GM23338 (cell line): ENCODE measurements at regions not wholly inside any gene's neighbourhood (a gene's known extent, or its start where the extent isn't known, plus 50 kb on each side); places are given as distances from the start of the nearest gene placed in this dataset.

Source experiments
- ATAC-seq: fragments of 200-7000 bp; cut with Tn5 transposase; 3 replicates; pipeline ENCODE4 v1.9.1; 2020
- DNase-seq: peaks from one replicate; pipeline ENCODE4 v3.0.0-alpha.2; 2015; ENCODE audit warnings: low spot score
- H2AFZ ChIP-seq: fragments of 200-600 bp; sonication (generic); 2 replicates; pipeline ENCODE4 v1.8.0; 2016; ENCODE audit warnings: antibody characterized with exemption, mild to moderate bottlenecking, moderate library complexity
- H3F3A ChIP-seq: fragments of 200-600 bp; sonication (generic); replicated peaks from 2 replicates; pipeline ENCODE4 v1.8.0; 2017; ENCODE audit warnings: antibody characterized with exemption, mixed run types, low read depth
- H3K27ac ChIP-seq: fragments of 200-600 bp; sonication (generic); 2 replicates; pipeline ENCODE4 v1.6.1; 2016; ENCODE audit warnings: low read depth
- H3K27me3 ChIP-seq: fragments of 200-600 bp; sonication (generic); 2 replicates; pipeline ENCODE4 v1.8.0; 2016; ENCODE audit warnings: mild to moderate bottlenecking, mixed run types, moderate library complexity; ENCODE audit not compliant: insufficient read depth
- H3K36me3 ChIP-seq: fragments of 200-600 bp; sonication (generic); 2 replicates; pipeline ENCODE4 v1.8.0; 2016; ENCODE audit warnings: mild to moderate bottlenecking; ENCODE audit not compliant: insufficient read depth
- H3K4me1 ChIP-seq: fragments of 200-600 bp; sonication (generic); 2 replicates; pipeline ENCODE4 v1.8.0; 2016; ENCODE audit warnings: mild to moderate bottlenecking, moderate library complexity; ENCODE audit not compliant: insufficient read depth
- H3K4me2 ChIP-seq: fragments of 200-600 bp; sonication (generic); 2 replicates; pipeline ENCODE4 v1.7.1; 2017; ENCODE audit warnings: mixed run types
- H3K4me3 ChIP-seq: fragments of 200-600 bp; sonication (generic); 2 replicates; pipeline ENCODE4 v1.6.1; 2016; ENCODE audit warnings: mixed run types
- H3K79me2 ChIP-seq: fragments of 200-600 bp; sonication (generic); replicated peaks from 2 replicates; pipeline ENCODE4 v1.8.0; 2017; ENCODE audit warnings: mild to moderate bottlenecking; ENCODE audit not compliant: insufficient read depth
- H3K9me2 ChIP-seq: fragments of 200-600 bp; sonication (generic); 2 replicates; pipeline ENCODE4 v1.8.0; 2017; ENCODE audit not compliant: insufficient read depth
- H4K20me1 ChIP-seq: fragments of 200-600 bp; sonication (generic); replicated peaks from 2 replicates; pipeline ENCODE4 v1.8.0; 2017; ENCODE audit warnings: mild to moderate bottlenecking; ENCODE audit not compliant: insufficient read depth
- H3K27ac Mint-ChIP-seq: 2 replicates; pipeline ENCODE4 v1.8.0; 2020; ENCODE audit warnings: inconsistent platforms, mild to moderate bottlenecking, moderate library complexity, mixed read lengths
- H3K27me3 Mint-ChIP-seq: 3 replicates; pipeline ENCODE4 v1.8.0; 2022; ENCODE audit warnings: low read depth, mild to moderate bottlenecking, moderate library complexity, mixed read lengths, inconsistent platforms; ENCODE audit not compliant: insufficient read depth, poor library complexity
- H3K36me3 Mint-ChIP-seq: 3 replicates; pipeline ENCODE4 v1.8.0; 2021; ENCODE audit warnings: low read depth, mild to moderate bottlenecking, inconsistent platforms, moderate library complexity, mixed read lengths
- H3K4me1 Mint-ChIP-seq: 3 replicates; pipeline ENCODE4 v1.8.0; 2020; ENCODE audit warnings: mild to moderate bottlenecking, inconsistent platforms, mixed read lengths
- H3K4me3 Mint-ChIP-seq: 3 replicates; pipeline ENCODE4 v1.8.0; 2021; ENCODE audit warnings: moderate library complexity, mild to moderate bottlenecking, inconsistent platforms, mixed read lengths
- H3K9me3 Mint-ChIP-seq: 3 replicates; pipeline ENCODE4 v1.8.0; 2020; ENCODE audit warnings: moderate library complexity, mild to moderate bottlenecking, inconsistent platforms, mixed read lengths
- EZH2 ChIP-seq: fragments of 200-600 bp; sonication (generic); IDR thresholded peaks from one replicate; pipeline ENCODE4 v1.8.0; 2017; ENCODE audit warnings: antibody characterized with exemption, mild to moderate bottlenecking, low read depth; ENCODE audit not compliant: unreplicated experiment
- EZH2phosphoT487 ChIP-seq: fragments of 200-600 bp; sonication (generic); IDR thresholded peaks from one replicate; pipeline ENCODE4 v1.8.1; 2018; ENCODE audit warnings: antibody characterized with exemption; ENCODE audit not compliant: unreplicated experiment
- JUNB ChIP-seq: IDR thresholded peaks from one replicate; pipeline ENCODE4 v1.6.1; 2016; ENCODE audit warnings: antibody characterized with exemption; ENCODE audit not compliant: unreplicated experiment
- NANOG ChIP-seq: IDR thresholded peaks from 2 replicates; pipeline ENCODE4 v1.6.1; 2016; ENCODE audit warnings: antibody characterized with exemption, borderline replicate concordance
- POLR2AphosphoS5 ChIP-seq: IDR thresholded peaks from 2 replicates; pipeline ENCODE4 v1.6.1; 2016; ENCODE audit warnings: antibody characterized with exemption, low read depth
- TF ChIP-seq, protein P1 (sequence below): IDR thresholded peaks from 2 replicates; pipeline ENCODE4 v1.6.1; 2016; ENCODE audit warnings: antibody characterized with exemption
- TF ChIP-seq, protein P2 (sequence below), 2 experiments: fragments of 200-600 bp in 1 of 2; sonication (generic) in 1 of 2; conservative IDR thresholded peaks; 2 replicates each; pipeline versions ENCODE4 v1.5.1 to v1.6.1; 2016 to 2017; ENCODE audit warnings: antibody characterized with exemption in 2 of 2, low read depth in 2 of 2, mild to moderate bottlenecking in 2 of 2, moderate library complexity in 1 of 2
- TF ChIP-seq, protein P3 (sequence below): IDR thresholded peaks from one replicate; pipeline ENCODE4 v1.6.1; 2018; ENCODE audit warnings: antibody characterized with exemption; ENCODE audit not compliant: unreplicated experiment

DNA sequence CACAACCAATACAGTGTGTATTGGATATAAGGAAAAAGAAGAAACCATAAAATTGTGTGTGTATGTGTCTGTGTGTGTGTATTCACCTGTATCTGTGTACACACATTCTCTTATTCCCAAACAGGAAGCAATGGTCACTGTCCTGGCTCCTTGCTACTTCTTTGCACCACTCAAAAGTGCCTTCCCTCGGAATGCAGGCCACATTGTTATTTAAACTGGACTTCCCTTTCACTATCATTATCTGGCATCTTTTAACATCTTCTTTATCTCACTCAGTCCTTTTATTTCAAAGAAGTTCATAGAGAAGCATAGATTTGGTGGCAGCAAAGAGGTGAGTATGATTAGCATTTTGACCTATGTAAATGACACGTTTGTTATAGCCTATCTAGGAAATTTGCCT is 803.7 kb downstream of the NCAM2 start:
- Mint-ChIP-seq H3K4me3 (no peak overlapping the region), H3K36me3 (no peaks in the 10 kb centered on the region), H3K27me3 (peaks cover 2% of the 10 kb centered on the region), H3K4me1 (peaks cover 12% of the 10 kb centered on the region), H3K27ac (no peak overlapping the region; the same call in 1 of the 2 replicates), H3K9me3 (no peaks in the 10 kb centered on the region)
- peak; percentile 54 for DNase-seq
- peak; percentile 56; the same call in 1 of the 2 replicates for TF ChIP-seq NANOG
- TF ChIP-seq, protein P1, sequence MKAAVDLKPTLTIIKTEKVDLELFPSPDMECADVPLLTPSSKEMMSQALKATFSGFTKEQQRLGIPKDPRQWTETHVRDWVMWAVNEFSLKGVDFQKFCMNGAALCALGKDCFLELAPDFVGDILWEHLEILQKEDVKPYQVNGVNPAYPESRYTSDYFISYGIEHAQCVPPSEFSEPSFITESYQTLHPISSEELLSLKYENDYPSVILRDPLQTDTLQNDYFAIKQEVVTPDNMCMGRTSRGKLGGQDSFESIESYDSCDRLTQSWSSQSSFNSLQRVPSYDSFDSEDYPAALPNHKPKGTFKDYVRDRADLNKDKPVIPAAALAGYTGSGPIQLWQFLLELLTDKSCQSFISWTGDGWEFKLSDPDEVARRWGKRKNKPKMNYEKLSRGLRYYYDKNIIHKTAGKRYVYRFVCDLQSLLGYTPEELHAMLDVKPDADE: no peak
- TF ChIP-seq EZH2: no peak
- TF ChIP-seq, protein P2, sequence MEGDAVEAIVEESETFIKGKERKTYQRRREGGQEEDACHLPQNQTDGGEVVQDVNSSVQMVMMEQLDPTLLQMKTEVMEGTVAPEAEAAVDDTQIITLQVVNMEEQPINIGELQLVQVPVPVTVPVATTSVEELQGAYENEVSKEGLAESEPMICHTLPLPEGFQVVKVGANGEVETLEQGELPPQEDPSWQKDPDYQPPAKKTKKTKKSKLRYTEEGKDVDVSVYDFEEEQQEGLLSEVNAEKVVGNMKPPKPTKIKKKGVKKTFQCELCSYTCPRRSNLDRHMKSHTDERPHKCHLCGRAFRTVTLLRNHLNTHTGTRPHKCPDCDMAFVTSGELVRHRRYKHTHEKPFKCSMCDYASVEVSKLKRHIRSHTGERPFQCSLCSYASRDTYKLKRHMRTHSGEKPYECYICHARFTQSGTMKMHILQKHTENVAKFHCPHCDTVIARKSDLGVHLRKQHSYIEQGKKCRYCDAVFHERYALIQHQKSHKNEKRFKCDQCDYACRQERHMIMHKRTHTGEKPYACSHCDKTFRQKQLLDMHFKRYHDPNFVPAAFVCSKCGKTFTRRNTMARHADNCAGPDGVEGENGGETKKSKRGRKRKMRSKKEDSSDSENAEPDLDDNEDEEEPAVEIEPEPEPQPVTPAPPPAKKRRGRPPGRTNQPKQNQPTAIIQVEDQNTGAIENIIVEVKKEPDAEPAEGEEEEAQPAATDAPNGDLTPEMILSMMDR (conservative IDR thresholded peaks at IDR 0.05; ENCODE audit: low read depth in 2 of 2): no peak
- ATAC-seq: peak; percentile 61
- H4K20me1 ChIP-seq: no peaks in the 10 kb centered on the region
- no peaks in the 10 kb centered on the region for H3F3A ChIP-seq
- no peaks in the 10 kb centered on the region for H3K79me2 ChIP-seq
- H3K4me3 ChIP-seq: no peak overlapping the region
- no peaks in the 10 kb centered on the region for H3K4me1 ChIP-seq
- no peak overlapping the region for H2AFZ ChIP-seq
- no peak overlapping the region for H3K4me2 ChIP-seq
- no peak overlapping the region for H3K27ac ChIP-seq
- no peaks in the 10 kb centered on the region for H3K36me3 ChIP-seq
- no peaks in the 10 kb centered on the region for H3K27me3 ChIP-seq
- 0 out of 2 replicates have a peak, but pooled peaks cover 11% of the 10 kb centered on the region for H3K9me2 ChIP-seq

DNA sequence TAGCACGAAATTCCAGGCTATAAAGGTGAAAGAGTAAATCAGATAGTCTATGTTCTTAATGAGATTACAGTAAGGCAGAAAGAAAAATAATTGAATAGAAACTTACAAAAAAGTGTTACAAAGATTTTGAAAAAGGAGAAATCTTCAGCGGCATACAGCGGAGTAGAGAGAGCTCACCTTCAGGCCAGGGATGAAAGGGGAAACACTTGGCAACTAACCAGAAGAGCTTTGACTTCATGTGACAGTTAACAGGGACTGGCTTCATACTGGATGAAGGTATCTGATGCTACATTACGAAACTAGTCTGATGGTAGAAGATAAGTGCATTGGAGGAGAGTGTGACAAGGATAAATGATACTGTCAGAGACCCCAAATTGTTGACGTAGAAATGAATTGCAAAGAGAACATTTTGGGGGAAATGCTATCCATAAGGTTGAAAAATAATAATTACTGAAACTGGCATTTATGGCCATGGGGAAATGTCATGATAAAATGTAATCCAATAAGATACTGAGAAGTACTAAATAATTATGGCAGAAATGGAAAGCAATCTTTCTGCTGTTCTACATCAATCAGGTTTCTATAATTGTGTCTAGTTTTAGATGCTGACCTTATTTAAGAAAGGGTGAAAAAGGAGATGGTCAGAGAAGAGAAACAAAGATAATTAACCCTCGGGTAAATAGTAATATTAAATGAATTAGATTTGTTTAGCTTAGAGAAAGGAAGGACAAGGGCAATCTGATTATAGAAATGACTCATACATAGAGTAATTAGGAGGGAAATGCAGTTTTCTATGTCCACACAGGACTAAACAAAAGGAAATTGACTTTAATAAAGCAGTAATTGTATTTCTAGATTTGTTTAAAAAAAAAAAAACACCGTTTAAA is 808.7 kb downstream of the NCAM2 start:
- no peak overlapping the region; the same call in 1 of the 2 replicates for H2AFZ ChIP-seq
- no peak overlapping the region for H3K27ac Mint-ChIP-seq
- no peak for TF ChIP-seq NANOG
- TF ChIP-seq, protein P3, sequence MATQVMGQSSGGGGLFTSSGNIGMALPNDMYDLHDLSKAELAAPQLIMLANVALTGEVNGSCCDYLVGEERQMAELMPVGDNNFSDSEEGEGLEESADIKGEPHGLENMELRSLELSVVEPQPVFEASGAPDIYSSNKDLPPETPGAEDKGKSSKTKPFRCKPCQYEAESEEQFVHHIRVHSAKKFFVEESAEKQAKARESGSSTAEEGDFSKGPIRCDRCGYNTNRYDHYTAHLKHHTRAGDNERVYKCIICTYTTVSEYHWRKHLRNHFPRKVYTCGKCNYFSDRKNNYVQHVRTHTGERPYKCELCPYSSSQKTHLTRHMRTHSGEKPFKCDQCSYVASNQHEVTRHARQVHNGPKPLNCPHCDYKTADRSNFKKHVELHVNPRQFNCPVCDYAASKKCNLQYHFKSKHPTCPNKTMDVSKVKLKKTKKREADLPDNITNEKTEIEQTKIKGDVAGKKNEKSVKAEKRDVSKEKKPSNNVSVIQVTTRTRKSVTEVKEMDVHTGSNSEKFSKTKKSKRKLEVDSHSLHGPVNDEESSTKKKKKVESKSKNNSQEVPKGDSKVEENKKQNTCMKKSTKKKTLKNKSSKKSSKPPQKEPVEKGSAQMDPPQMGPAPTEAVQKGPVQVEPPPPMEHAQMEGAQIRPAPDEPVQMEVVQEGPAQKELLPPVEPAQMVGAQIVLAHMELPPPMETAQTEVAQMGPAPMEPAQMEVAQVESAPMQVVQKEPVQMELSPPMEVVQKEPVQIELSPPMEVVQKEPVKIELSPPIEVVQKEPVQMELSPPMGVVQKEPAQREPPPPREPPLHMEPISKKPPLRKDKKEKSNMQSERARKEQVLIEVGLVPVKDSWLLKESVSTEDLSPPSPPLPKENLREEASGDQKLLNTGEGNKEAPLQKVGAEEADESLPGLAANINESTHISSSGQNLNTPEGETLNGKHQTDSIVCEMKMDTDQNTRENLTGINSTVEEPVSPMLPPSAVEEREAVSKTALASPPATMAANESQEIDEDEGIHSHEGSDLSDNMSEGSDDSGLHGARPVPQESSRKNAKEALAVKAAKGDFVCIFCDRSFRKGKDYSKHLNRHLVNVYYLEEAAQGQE: no peak
- TF ChIP-seq JUNB: no peak
- TF ChIP-seq, protein P2 (conservative IDR thresholded peaks at IDR 0.05; ENCODE audit: low read depth in 2 of 2): no peak
- TF ChIP-seq POLR2AphosphoS5: no peak
- TF ChIP-seq EZH2phosphoT487: no peak
- TF ChIP-seq EZH2: no peak

More for the DNA sequence above, 808.7 kb downstream of the NCAM2 start:
- H3K9me3 Mint-ChIP-seq: no peaks in the 10 kb centered on the region
- Histone ChIP-seq H3K4me2 (no peak overlapping the region), H3K4me3 (no peak overlapping the region), H3K79me2 (no peaks in the 10 kb centered on the region), H3K9me2 (0 out of 2 replicates have a peak, but pooled peaks cover 11% of the 10 kb centered on the region), H3K4me1 (no peaks in the 10 kb centered on the region), H3K27me3 (no peaks in the 10 kb centered on the region), H3K27ac (no peak overlapping the region), H3K36me3 (no peaks in the 10 kb centered on the region), H3F3A (no peaks in the 10 kb centered on the region), H4K20me1 (no peaks in the 10 kb centered on the region)
- no peak overlapping the region for H3K4me3 Mint-ChIP-seq
- DNase-seq (no peak), ATAC-seq (no peak)
- no peaks in the 10 kb centered on the region for H3K36me3 Mint-ChIP-seq
- peaks cover 1% of the 10 kb centered on the region for H3K27me3 Mint-ChIP-seq
- H3K4me1 Mint-ChIP-seq: peaks cover 6% of the 10 kb centered on the region
